ENCODE measurements at regions not wholly inside any gene's neighbourhood (a gene's known extent, or its start where the extent isn't known, plus 50 kb on each side); places are given as distances from the start of the nearest gene placed in this dataset.

GRCh38 chr4:112905728-112906127 lies 143.7 kb upstream of the ANK2 start:
- TF ChIP-seq MAX (IDR thresholded peaks at IDR 0.05; ENCODE audit: low read depth, low read length) (no peak), CTCF (IDR thresholded peaks at IDR 0.05; ENCODE audit: low read depth, low read length) (no peak), POLR2A (IDR thresholded peaks at IDR 0.05; ENCODE audit: extremely low read depth, insufficient read length) (no peak), MYC (IDR thresholded peaks at IDR 0.05; ENCODE audit: low read depth, low read length) (no peak)
- H3K4me3 ChIP-seq (ENCODE audit: low read depth, low read length), result no peak overlapping the region
- no peak for DNase-seq (ENCODE audit: low read depth)

GRCh38 chr4:112908511-112908910 lies 140.9 kb upstream of the ANK2 start:
- no peak overlapping the region for H3K4me3 ChIP-seq (ENCODE audit: low read depth, low read length)
- no peak for DNase-seq (ENCODE audit: low read depth)
- no peak for TF ChIP-seq MAX (IDR thresholded peaks at IDR 0.05; ENCODE audit: low read depth, low read length)
- TF ChIP-seq CTCF (IDR thresholded peaks at IDR 0.05; ENCODE audit: low read depth, low read length), result no peak
- no peak for TF ChIP-seq POLR2A (IDR thresholded peaks at IDR 0.05; ENCODE audit: extremely low read depth, insufficient read length)
- no peak for TF ChIP-seq MYC (IDR thresholded peaks at IDR 0.05; ENCODE audit: low read depth, low read length)

- TF ChIP-seq CTCF (IDR thresholded peaks at IDR 0.05; ENCODE audit: low read depth, low read length) (no peak), MAX (IDR thresholded peaks at IDR 0.05; ENCODE audit: low read depth, low read length) (no peak), MYC (IDR thresholded peaks at IDR 0.05; ENCODE audit: low read depth, low read length) (no peak), POLR2A (IDR thresholded peaks at IDR 0.05; ENCODE audit: extremely low read depth, insufficient read length) (no peak)
- DNase-seq (ENCODE audit: low read depth), result no peak
- no peak overlapping the region for H3K4me3 ChIP-seq (ENCODE audit: low read depth, low read length)
Measured at GRCh38 chr4:112910109-112910736, 139.2 kb upstream of the ANK2 start.

GRCh38 chr4:112916868-112917267 lies 132.6 kb upstream of the ANK2 start:
- H3K4me3 ChIP-seq (ENCODE audit: low read depth, low read length), result no peak overlapping the region
- TF ChIP-seq CTCF (IDR thresholded peaks at IDR 0.05; ENCODE audit: low read depth, low read length) (no peak), MYC (IDR thresholded peaks at IDR 0.05; ENCODE audit: low read depth, low read length) (no peak), POLR2A (IDR thresholded peaks at IDR 0.05; ENCODE audit: extremely low read depth, insufficient read length) (no peak), MAX (IDR thresholded peaks at IDR 0.05; ENCODE audit: low read depth, low read length) (no peak)

GRCh38 chr4:112923516-112923915 lies 125.9 kb upstream of the ANK2 start:
- no peak for TF ChIP-seq MAX (IDR thresholded peaks at IDR 0.05; ENCODE audit: low read depth, low read length)
- TF ChIP-seq POLR2A (IDR thresholded peaks at IDR 0.05; ENCODE audit: extremely low read depth, insufficient read length), result no peak
- DNase-seq (ENCODE audit: low read depth), result no peak
- H3K4me3 ChIP-seq (ENCODE audit: low read depth, low read length), result no peak overlapping the region

More at GRCh38 chr4:112916868-112917267, 132.6 kb upstream of the ANK2 start:
- no peak for DNase-seq (ENCODE audit: low read depth)

GRCh38 chr4:112926819-112927218 lies 122.6 kb upstream of the ANK2 start:
- DNase-seq (ENCODE audit: low read depth), result no peak
- TF ChIP-seq MYC (IDR thresholded peaks at IDR 0.05; ENCODE audit: low read depth, low read length) (no peak), MAX (IDR thresholded peaks at IDR 0.05; ENCODE audit: low read depth, low read length) (no peak), CTCF (IDR thresholded peaks at IDR 0.05; ENCODE audit: low read depth, low read length) (no peak), POLR2A (IDR thresholded peaks at IDR 0.05; ENCODE audit: extremely low read depth, insufficient read length) (no peak)
- H3K4me3 ChIP-seq (ENCODE audit: low read depth, low read length), result no peak overlapping the region

All from NB4 (cell line).